ENCODE measurements at regions not wholly inside any gene's neighbourhood (a gene's known extent, or its start where the extent isn't known, plus 50 kb on each side); places are given as distances from the start of the nearest gene placed in this dataset.

- TF ChIP-seq CTCF (IDR thresholded peaks at IDR 0.05) (no peak), POLR2A (IDR thresholded peaks at IDR 0.05) (no peak), EP300 (IDR thresholded peaks at IDR 0.05) (no peak)
Observed at GRCh38 chr15:81454024-81454423, 80.0 kb upstream of the TMC3 start.
